Stimulated activated CD8-positive, alpha-beta memory T cell treated with anti-CD3 and anti-CD28 coated beads, Interleukin-2, amount 100 ng/mL, for 1 hour (primary cell): ENCODE measurements at regions not wholly inside any gene's neighbourhood (a gene's known extent, or its start where the extent isn't known, plus 50 kb on each side); places are given as distances from the start of the nearest gene placed in this dataset.

Experiments
- DNase-seq, 2 donors: peaks; one replicate each; pipeline ENCODE4 v3.0.0-alpha.2; 2020; ENCODE audit warnings: low read depth in 2 of 2

DNA sequence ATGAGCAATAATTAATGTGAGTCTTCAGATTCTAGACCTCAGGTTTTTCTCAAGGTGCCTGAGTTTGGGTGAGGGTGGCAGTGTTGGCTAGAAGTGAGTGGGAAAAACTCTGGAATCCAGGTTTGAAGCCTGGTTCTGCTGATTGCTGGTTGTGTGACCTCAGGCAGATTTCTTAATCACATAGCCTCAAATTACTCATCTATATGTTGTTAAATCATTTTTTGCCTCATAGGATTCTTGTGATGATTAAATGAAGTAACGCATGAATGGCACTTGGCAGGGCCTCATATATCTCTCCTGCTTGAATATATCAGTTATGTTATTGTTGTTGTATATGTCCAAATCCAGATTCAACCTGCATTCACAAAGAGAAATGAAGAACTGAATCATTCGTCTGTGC is 60.5 kb downstream of the NR2F2 start:
- no peak for DNase-seq

DNA sequence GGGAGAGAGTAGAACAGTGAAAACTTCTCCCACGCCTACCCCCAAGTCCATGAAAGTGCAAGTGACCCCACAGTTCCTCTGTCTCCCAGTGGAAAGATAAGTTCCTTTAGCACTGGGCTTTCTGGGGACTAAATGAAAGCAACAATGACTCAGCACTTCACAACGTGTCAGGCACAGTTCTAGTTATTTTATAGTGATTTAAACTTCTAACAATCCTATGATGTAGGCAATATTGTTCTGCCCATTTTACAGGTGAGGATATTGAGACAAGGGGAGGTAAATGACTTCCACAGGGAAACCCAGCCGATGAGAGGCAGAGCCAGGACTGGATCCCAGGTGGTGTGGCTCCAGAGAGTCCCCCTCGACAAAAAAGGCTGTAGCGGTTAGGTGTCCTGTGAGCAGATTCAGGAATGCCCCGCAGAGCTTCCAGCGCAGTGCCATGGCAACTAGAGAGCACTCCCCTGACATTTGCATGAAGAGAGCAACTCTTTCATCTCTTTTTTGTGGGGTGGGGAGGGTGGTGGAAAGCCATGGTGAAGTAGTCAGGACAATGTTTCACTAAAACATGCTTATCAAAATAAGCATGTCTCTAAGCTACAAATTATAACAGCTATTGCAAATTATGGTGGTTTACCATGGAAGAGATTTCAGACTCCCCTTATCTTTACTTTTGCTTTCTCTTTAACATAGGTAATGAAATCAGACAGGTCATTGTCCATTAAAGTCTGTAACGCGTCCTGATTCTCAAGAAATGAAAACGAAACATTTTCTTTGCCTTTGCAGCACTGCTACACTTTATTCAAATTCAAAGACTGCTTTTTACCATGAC is 62.1 kb downstream of the NR2F2 start:
- no peak for DNase-seq

DNA sequence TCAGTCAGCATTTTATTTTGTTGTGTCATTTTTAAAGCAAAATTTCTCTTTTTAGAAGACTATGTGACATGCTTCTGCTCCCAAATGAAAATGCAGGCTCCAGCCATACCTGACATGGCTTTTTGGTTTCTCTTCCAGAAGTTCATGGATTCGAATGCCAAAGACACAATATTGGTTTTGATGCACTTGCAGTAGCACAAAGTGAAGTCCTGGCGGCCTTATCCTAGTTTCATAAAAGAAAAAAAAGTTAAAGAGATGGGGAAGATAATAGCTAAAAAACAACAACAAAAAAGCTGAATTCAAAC is 62.7 kb downstream of the NR2F2 start:
- DNase-seq, result no peak

DNA sequence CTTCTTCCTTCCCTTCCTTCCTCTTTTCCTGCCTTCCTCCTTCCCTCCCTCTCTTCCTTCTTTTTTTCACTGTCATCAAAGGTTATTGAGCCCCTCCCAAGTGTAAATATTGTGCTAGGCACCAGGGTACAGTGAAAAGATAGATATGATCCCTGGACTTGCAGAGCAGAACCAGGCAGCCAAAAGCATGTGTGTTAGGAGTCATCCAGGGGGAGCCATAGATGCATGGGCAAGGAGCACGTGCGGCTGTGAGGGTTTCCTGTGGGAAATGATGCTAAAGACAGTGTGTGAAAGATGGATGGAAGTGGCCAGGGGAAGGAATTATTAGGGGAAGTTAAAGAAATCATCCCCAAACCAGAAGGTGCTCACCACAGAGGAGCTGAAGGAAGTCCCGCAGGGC is 65.2 kb downstream of the NR2F2 start:
- DNase-seq, result no peak

DNA sequence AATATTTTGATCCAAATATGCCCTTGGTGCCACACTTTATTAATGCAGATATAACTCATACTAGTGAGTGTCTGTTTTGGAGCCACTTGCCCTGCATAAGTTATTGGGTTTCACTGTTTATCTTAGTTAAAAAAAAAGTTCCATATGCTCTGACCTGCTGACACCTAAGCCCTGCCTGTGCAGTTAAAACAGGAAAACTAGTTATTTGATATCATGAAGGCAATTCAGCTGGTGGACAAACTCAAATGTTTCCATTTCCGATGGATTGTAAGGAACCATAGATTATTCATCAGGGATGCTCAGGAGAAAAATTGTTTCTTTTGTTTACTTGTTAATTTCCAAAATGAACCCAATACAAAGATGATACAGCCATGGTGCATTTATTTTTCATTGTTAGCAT is 68.3 kb downstream of the NR2F2 start:
- no peak for DNase-seq

DNA sequence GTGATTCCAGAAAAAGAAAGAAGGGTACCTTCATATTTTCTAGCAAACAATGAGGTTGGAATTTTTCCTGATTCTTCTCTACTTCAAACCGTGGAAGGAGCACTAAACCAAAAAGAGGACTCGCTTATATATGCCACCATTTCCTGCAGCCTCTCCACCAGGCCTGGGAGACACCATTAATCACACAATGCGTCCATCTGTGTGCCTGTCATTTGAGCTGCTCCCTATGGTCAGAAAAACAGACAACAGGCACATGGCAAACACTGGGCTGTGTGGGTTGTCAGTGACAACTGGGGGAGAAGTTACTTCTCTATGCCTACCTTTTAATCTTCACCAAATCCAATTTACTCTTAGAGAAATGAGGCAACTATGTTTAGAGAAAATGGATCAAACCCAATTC is 71.9 kb downstream of the NR2F2 start:
- DNase-seq, result no peak

DNA sequence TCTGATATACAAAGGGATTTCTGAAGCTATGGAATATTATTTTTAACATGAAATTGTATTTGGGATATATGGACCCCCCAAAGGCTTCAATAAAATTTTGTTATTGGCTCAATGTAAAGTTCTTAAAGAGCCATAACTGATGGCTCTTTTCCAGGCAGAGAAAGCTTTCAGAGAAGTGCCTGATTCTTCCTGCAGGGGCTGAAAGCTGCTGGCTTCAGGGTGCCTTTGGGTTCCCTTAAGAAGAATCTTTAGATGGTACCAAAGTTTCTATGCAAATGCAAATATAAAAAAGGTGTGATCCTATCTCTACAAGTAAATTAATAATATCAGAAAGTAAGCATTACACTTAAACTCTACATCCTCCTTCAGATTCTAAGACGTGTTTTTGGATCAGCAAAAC is 72.6 kb downstream of the NR2F2 start:
- no peak for DNase-seq

DNA sequence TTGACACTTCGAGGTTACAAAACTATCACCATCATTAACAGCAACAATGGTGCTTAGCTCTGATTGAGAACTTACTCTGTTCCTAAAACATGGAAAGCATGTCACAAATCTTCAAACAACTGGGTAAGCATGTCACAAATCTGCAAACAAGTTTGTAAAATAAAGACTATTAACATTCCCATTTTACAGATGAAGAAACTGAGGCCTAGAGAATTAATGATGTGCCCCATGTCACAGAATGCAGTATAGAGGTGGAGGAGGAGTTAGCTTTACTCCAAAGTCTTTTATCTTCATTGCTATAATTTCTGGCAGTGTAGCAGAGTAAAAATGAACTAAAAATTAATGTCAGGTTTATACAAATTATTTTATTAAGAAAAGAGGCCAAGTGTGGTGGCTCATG is 73.4 kb downstream of the NR2F2 start:
- DNase-seq, result no peak

DNA sequence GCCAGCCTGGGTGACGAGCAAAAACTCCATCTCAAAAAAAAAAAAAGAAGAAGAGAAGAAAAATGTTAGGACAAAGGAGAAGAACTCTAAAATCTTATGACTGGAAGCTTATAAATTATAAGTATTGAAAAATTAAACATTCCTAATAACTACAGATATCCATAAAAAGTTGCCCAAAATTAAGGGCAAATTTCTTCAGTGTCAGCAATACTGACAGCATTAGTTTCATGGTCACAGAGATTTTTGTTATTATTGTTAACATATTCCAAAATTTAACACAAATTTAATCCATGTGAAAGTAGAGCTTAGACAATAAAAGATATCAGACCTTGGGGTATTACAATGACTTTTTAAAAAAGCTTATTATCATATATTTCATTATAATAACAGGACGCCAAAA is 74.1 kb downstream of the NR2F2 start:
- DNase-seq, result no peak

DNA sequence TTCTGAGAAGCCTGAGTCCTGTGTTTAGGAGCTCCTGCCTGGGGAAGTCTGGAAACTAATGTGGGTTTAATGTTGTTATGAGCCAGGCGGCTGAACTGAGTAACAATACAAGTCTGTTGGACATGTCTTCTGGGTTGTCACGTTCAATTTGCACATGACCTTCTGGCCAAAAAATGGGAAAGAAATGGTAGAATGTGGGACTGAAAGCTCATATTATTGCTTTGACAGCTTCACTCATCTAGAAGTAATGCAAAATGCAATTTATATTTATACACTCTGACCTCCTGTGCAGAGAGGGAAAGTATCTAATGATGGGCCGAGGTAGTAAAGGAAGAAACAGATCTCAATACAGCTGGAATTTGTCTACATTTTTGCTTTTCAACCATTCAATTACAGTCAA is 75.8 kb downstream of the NR2F2 start:
- no peak for DNase-seq

DNA sequence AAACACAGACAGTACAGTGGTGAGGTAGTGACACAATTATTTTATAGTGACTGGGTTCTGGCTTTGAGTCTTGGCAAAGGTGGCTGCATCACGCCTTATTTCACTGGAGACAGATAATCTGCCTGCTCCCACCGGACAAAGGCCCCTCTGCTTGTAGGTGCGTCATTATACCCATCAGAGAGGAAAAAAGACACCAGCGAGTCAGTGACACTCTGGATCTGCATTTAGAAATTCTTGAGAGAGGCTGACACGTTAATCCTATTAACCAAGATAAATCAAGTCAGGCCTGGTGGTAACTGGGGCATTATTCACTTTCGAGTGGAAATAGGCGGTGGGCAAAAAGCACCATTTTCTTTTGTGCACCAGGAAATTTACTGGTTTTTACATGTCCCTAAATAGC is 76.2 kb downstream of the NR2F2 start:
- no peak for DNase-seq

DNA sequence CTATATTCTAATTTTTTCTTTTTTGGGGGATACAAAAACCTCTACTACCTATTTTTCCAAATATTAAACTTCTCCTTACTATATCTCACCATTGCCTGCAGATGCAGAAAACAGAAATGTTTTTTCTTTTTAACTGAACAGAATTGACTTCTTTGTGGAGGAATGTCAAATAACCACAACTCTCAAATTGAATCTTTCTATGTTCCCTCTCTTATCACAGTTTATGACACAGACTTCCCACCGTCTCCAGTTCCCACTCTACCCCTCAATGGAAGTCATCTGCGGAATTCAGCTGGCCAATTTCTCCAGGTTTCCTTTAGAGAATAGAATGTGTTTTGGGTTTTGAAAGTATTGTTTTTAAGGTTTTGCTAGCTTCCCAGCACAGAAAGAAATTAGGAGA is 77.0 kb downstream of the NR2F2 start:
- no peak for DNase-seq

DNA sequence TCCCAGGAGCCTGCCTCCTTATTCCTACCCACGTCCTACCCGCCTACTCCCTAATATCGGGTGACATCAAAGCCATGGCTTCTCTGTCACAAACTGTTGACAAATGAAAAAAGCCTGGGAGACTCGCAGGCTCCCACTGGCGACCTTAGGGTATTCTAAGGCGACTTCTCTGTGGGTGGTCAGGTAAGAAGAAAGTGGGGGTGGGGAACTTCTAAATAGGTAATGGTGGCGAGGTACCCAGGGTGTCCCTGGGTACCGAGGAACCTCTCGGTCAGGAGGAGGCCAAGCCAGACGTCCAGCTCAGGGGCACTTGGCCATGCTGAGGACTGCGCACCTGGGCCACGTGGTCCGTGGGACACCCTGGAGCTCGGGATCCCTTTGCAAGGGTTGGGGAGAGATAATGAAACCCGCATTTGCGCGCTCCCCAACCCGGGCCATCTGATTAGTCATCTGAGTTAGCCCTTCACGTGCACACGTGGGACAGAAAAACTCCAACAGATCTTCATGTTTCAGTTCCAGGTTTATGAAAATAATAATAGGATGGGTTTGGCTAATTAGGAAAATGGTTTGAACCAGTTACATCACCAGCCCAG is 78.2 kb downstream of the NR2F2 start:
- DNase-seq, result no peak

DNA sequence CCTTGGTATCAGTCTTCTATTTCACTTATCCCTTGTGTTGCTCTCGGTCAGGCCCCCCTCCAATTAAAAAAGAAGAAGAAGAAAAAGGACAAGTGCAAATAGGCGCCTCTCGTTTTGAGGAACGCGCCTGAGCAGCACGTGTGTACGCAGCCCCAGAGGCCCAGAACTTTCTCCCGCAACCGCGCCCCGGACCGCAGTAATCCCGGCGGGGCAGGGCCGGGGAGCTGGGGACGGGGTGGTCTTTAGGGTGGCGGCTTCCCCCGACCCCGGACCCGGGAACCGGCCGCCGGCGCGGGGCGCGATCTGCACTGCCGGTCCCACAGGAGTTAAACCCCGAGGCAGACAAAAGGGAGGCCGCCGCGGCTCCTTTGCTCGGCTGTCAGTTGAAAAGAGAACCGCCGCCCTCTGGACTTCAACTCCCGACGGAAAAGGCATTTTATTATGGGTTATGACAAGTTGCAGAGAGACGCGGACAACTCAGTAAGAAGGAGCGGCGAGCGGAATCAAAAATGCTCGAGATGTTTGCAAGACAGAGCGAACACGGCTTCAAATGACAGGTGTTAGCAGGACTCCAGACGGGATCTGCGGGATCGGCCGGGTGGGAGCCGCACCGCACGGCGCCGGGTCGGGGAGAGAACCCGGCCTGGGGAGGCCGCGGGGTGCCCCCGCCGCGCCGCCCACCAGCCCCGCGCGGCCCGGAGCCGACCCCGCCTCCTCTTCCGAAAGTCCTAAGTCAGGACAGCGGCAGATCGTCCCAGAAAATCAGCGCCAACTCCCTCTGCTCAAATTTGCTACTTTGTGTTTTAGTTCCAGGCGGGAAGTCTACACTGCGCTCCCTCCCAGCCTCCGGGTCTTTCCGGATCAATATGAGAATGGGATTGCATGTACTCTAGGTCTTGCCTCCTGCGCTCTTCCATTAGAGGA is 79.0 kb downstream of the NR2F2 start:
- DNase-seq, result no peak

DNA sequence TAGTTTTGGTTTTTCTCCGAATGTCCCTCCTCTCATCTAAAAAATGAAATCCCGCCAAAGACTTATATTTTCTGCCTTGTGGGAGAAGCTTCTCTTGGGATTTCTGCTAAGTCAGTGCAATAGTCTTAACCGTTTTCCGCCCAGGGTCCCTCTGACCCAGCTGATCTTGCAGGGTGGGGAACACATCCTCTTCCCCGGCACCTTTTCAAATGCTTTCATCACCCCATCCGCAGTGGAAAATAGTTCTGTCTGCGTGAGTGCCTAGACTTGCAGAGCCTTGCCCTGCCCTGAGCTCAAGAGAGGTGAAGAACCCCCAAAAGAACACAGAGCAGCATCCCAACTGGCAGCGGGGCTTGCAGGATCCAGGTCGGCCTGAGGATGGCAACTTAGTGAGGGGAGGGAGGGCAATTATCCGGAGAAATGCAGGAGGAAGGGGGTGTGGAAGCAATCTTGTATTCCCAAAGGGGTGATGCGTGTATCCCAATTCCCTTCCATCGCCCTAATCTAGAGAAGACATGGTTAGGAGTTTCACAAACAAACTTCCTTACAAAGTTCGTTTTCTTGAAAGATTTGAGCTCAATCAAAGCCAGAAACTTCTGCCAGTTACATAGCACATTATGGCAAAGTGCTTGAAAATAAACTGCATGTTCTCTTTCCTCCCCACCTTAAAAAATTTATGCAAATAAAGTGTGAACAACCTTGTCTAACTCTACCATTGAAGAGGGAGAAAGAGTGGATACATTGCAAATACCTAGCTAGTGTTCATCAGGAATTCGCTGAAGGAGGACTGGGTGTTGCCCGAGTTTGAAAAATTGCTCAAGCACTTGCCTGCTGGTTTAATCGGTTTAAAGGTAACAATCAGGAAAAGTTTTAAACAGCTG is 79.9 kb downstream of the NR2F2 start:
- DNase-seq, result no peak

DNA sequence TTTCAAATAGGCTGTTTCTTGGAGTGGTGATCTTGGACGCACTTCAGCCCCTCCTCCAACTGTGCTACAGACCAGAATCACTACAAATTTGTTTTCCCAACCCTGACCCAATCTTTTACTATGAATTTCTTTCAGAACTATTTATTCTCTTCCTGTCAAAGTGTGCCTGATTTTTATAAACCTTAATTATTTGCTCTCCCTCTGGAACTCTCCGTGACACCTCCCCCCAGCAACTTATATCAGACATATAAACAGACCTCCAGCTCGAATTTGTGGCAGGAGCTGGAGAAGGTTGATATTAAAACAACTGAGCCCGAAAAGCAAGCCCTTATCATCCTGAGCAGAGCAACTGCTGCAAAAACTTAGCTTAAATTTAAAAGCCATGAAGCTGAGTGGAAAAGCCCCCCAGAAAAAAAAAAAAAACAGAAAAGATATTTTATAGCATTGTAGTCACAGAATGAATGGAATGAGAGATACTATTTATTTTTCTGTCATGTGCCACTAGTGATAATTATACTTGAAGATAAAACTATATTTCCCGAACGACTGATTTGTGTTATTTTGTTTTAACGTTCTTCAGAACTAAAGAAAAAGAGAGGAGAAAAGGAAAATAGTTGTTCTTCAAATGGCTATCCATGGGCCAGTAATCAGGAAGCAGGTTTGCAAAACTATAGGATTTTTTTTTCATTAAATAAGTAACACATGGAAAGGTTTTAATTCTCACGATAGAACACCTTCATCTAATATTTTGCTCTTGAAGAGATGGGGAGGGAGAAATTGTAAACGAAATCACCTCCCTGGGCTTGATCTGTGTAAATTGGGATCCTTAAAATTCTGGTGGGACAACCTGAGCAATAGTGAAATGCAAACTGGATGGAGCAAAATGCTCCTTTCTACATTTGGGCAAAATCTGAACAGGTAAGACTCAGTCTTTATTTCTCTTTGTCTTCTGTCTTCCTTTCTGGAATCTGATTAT is 80.8 kb downstream of the NR2F2 start:
- no peak for DNase-seq

DNA sequence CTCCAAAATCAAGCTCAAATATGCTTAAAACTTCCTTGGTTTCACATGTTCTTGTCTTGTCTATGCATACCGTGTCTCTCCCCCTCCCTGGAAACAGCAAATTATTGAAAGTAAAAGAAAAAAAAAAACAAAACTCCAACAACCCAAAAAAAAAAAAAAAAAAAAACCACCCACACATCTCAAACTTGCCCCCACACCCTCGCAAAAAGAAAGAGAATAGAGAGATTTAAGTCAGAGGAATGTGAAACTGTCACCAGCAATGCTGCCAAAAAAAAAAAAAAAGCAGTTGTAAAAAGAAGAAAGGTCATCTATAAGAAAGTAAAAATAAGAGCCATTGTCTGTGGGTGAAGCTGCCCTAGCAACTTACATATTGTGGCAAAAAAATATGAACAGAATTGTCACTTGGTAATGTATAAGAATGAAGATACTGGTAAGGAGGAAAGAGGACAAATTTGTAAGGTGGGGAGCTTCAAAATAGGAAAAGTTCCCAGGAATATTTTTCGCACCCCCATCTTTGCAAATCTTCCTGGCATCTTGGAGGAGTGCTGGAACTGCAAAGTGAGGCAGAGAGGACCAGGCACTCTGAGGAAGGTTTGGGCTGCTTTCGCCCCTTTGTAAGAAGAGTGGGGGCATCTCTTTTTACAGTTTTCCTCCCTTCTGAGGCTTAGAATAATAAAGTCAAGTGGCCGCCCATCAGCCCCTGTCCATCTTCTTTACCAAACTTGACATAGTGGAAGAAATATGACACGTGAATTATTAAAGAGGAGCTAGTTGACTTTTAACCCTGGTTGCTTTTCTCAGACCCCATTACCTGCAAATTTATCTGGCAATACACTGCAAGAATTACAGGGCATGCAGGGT is 81.8 kb downstream of the NR2F2 start:
- no peak for DNase-seq

DNA sequence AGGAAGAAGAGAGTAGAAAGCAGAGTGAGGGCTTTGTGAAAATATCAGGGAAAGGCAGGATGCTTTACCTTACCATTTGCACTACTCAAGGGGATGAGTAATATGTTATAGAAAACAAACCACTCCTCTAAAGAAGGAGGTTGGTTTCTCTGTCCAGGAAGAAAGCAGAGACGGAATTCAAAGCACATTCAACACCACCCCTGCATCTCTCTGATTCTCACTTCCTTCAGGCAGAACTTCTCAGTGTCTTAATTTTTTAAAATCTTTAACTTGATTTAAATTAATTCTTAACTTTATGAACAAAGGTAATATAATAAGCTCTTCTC is 82.4 kb downstream of the NR2F2 start:
- DNase-seq, result no peak

DNA sequence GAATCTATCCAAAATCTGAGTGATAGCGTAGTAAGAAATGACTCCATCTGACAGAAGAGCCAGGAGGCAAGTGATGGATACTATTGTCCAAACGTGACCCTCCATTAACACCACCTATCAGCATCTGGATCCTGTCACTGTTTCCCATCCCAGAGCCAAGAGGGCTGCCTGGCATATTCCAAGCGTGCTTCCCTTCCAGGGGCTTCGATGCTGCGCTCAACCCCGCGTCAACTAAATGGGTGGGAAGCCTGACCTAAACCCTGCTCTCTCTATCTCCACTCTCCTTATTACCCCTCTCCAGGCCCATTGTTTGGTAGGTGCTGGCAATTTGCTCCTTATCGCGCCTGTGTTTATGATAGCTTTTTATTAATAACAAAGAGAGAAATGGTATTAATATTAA is 83.2 kb downstream of the NR2F2 start:
- DNase-seq, result no peak

DNA sequence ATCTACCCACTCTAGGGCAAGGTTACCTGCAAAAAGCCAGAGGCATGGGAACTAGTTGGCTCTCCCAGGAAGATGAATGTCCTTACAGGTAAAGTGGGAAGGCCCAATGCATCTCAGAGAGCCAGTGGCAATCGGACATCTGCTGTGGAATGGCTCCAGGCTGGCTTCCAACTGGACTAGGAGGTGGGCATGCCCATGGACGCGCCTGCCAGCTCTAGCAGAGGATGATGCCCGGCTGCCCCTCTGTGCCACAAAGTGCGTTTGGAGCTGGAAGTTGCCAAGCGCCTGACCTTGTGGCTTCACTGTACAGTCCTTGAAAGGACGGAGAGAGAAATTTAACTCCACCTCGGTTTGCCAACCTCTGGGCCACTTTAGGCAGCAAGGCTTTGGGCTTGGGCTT is 84.4 kb downstream of the NR2F2 start:
- no peak for DNase-seq
